ENCODE measurements at regions not wholly inside any gene's neighbourhood (a gene's known extent, or its start where the extent isn't known, plus 50 kb on each side); places are given as distances from the start of the nearest gene placed in this dataset.

GRCh38 chr6:54013966-54014365, 97.3 kb upstream of the MLIP start:
- H3K4me3 ChIP-seq = no peak overlapping the region
- no peaks in the 10 kb centered on the region for H3K9me3 ChIP-seq
- DNase-seq = no peak
- in situ Hi-C loops (cut with MboI; ENCODE audit: low pct_ligation_motif_present in 1 of 4, low pct_unique_long_range_greater_than_20kb in 1 of 4, low sequenced_read_pairs in 3 of 4) = no loop called here
- H3K27me3 ChIP-seq = no peaks in the 10 kb centered on the region
- TF ChIP-seq POLR2AphosphoS5 (IDR thresholded peaks at IDR 0.05) (no peak), CTCF (IDR thresholded peaks at IDR 0.05) (no peak), POLR2A (IDR thresholded peaks at IDR 0.05) (no peak), EP300 (IDR thresholded peaks at IDR 0.05; ENCODE audit: low read depth) (no peak)
- H3K36me3 ChIP-seq = no peaks in the 10 kb centered on the region
- no peaks in the 10 kb centered on the region for H3K4me1 ChIP-seq
- H3K27ac ChIP-seq = no peak overlapping the region
- intact Hi-C loops (cut with DNase I; ENCODE audit: low total_unique reads) = no loop called here

- in situ Hi-C loops (cut with MboI; ENCODE audit: low pct_ligation_motif_present in 1 of 4, low pct_unique_long_range_greater_than_20kb in 1 of 4, low sequenced_read_pairs in 3 of 4) (no loop called here), intact Hi-C loops (cut with DNase I; ENCODE audit: low total_unique reads) (no loop called here)
- WGBS, 2 donors (ENCODE audit: low coverage in 1 of 2) = 84 to 91% methylated on average over 3 to 8 of the region's 8 CpGs
Measured at GRCh38 chr6:54014440-54014839, 96.8 kb upstream of the MLIP start.

GRCh38 chr6:54017877-54018276, 93.4 kb upstream of the MLIP start:
- WGBS, 2 donors (ENCODE audit: low coverage in 1 of 2) = 63 to 90% methylated on average over 1 to 2 of the region's 2 CpGs
- DNase-seq = no peak
- Histone ChIP-seq H3K4me3 (no peak overlapping the region), H3K27me3 (no peaks in the 10 kb centered on the region), H3K4me1 (peaks cover 0 to 8% (median 3%) of the 10 kb centered on the region in 4 donors), H3K36me3 (no peaks in the 10 kb centered on the region), H3K9me3 (no peaks in the 10 kb centered on the region), H3K27ac (no peak overlapping the region)
- TF ChIP-seq POLR2A (IDR thresholded peaks at IDR 0.05) = no peak
- TF ChIP-seq EP300 (IDR thresholded peaks at IDR 0.05; ENCODE audit: low read depth) = no peak
- no peak for TF ChIP-seq POLR2AphosphoS5 (IDR thresholded peaks at IDR 0.05)
- no peak for TF ChIP-seq CTCF (IDR thresholded peaks at IDR 0.05)
- intact Hi-C loops (cut with DNase I; ENCODE audit: low total_unique reads) = no loop called here
- in situ Hi-C loops (cut with MboI; ENCODE audit: low pct_ligation_motif_present in 1 of 4, low pct_unique_long_range_greater_than_20kb in 1 of 4, low sequenced_read_pairs in 3 of 4) = no loop called here

More at GRCh38 chr6:54014440-54014839, 96.8 kb upstream of the MLIP start:
- Histone ChIP-seq H3K4me1 (no peaks in the 10 kb centered on the region), H3K36me3 (no peaks in the 10 kb centered on the region), H3K27ac (no peak overlapping the region), H3K9me3 (no peaks in the 10 kb centered on the region), H3K4me3 (no peak overlapping the region), H3K27me3 (no peaks in the 10 kb centered on the region)
- TF ChIP-seq CTCF (IDR thresholded peaks at IDR 0.05) (no peak), POLR2AphosphoS5 (IDR thresholded peaks at IDR 0.05) (no peak), POLR2A (IDR thresholded peaks at IDR 0.05) (no peak), EP300 (IDR thresholded peaks at IDR 0.05; ENCODE audit: low read depth) (no peak)
- no peak for DNase-seq

- H3K36me3 ChIP-seq = no peaks in the 10 kb centered on the region
- in situ Hi-C loops (cut with MboI; ENCODE audit: low pct_ligation_motif_present in 1 of 4, low pct_unique_long_range_greater_than_20kb in 1 of 4, low sequenced_read_pairs in 3 of 4) (no loop called here), intact Hi-C loops (cut with DNase I; ENCODE audit: low total_unique reads) (no loop called here)
- TF ChIP-seq CTCF (IDR thresholded peaks at IDR 0.05) (no peak), POLR2AphosphoS5 (IDR thresholded peaks at IDR 0.05) (no peak), POLR2A (IDR thresholded peaks at IDR 0.05) (no peak), EP300 (IDR thresholded peaks at IDR 0.05; ENCODE audit: low read depth) (no peak)
- H3K4me3 ChIP-seq = no peak overlapping the region
- no peak overlapping the region for H3K27ac ChIP-seq
- no peaks in the 10 kb centered on the region for H3K27me3 ChIP-seq
- no peak for DNase-seq
- no peaks in the 10 kb centered on the region for H3K9me3 ChIP-seq
- WGBS, 2 donors (ENCODE audit: low coverage in 1 of 2) = 87 to 88% methylated on average over 4 to 5 of the region's 5 CpGs
- H3K4me1 ChIP-seq = peaks cover 0 to 8% (median 3%) of the 10 kb centered on the region in 4 donors
Measured at GRCh38 chr6:54018722-54019121, 92.5 kb upstream of the MLIP start.
